GM19372 (cell line): ENCODE measurements at regions not wholly inside any gene's neighbourhood (a gene's known extent, or its start where the extent isn't known, plus 50 kb on each side); places are given as distances from the start of the nearest gene placed in this dataset.
"Not testable (repeated sequence)": the region's sequence is repeated elsewhere in the genome, so short reads cannot be mapped to it uniquely, and the experiment has no call there.

ENCODE experiments used
- ATAC-seq: cut with Tn5 transposase; IDR thresholded peaks from one replicate; pipeline ENCODE4 v1.9.1; 2021; ENCODE audit warnings: mild to moderate bottlenecking, low read depth, moderate library complexity; ENCODE audit not compliant: unreplicated experiment

- ATAC-seq: no peak
Observed at GRCh38 chr2:175436076-175436475, 254.6 kb upstream of the ATP5MC3 start.

DNA sequence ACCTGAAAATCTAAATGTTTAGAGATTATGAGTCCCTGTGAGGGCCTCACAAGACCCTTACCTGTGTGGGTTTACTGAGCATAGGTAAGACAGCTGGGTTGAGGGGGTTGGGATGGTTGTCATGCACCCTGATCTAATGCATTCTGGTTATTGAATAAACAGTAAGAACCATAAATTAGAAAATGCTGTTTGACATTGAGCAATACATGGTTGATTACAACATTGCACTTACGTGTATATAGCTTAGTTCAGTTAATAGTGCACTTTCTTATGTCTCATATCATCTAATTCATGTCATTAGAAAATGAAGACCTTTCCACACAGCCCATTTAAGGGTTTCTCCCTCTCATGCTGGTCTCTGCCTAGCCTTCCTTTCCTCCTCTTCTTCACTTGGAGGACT lies 253.5 kb upstream of the ATP5MC3 start:
- ATAC-seq: no peak

DNA sequence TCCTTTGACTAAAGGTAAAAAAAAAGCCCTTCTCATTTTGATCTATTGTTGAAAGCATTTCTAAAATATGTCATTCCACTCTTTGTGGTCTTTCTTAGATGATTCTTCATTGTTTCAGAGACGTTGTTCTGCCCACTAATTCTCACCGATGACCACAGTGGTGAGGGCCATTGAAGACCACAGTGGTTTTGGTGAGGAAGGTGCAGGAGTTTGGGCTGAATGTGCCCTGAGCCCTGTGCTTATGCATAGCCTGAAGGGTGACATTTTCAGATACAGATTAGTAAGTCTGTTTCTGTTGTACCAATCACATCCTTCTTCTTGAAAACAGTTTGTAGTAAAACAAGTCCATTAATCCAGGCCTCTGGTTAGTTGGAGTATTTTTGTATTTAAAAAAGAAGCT lies 251.3 kb upstream of the ATP5MC3 start:
- no peak for ATAC-seq

GRCh38 chr2:175432021-175432420 lies 250.5 kb upstream of the ATP5MC3 start:
- no peak for ATAC-seq

GRCh38 chr2:175431101-175431946 lies 249.8 kb upstream of the ATP5MC3 start:
- ATAC-seq: no peak

- no peak for ATAC-seq
Observed at GRCh38 chr2:175430236-175430635, 248.7 kb upstream of the ATP5MC3 start.

DNA sequence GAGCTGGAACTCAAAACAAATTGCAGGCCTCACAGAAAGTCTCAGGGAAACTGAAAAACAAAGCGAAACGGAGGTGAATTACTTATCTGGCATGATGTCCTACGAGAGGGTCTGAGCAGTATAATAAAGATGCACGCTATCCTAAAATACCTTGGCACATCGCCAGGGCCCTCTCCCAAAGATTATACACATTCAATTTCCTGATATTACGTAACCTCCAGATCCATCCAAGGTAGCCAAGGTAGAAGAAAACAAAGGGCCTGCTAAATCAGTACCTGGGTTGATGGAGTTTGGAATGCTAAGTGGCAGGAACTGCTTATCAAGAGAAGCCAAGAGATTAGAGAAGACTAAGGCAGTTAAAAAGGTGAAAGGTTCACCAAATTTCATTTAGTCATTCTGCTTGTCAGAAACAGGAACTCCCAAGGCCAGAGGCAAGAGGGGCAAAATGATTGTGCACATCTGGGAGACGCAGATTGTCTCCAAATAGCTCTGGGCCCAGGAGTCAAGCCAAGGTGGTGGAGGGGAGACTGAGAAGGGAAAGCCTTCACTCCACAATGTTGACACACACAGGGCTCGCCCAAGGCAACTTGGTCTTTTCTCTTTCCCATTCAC lies 236.8 kb upstream of the ATP5MC3 start:
- ATAC-seq: no peak

DNA sequence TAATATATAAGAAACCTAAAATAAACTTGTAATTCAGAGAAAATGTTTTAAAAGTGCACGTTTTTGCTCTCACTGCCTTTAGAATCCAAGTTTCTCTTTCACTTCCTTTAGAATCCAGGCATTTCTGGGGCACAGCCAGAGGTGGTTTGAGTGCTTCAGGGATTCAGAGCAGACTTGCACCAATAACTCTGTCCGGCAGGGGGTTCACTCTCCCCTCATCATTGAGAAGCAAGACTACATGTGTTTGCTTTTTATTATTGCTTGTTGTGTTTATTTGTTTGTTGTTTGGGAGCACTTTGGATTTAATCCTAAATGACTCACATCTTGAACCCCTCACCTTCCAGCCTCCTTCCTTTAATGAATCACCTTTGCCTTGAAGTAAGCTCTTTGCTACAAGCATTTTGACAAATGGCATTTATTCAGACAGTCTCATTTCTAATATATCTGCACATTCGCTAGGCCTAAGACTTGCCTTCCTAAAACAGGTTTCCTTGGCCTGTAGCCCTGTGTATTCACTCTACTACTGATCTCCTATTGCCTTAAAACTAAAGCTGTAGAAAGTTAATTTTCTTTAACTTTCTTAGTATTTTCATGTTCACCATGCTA lies 233.5 kb upstream of the ATP5MC3 start:
- ATAC-seq: no peak

DNA sequence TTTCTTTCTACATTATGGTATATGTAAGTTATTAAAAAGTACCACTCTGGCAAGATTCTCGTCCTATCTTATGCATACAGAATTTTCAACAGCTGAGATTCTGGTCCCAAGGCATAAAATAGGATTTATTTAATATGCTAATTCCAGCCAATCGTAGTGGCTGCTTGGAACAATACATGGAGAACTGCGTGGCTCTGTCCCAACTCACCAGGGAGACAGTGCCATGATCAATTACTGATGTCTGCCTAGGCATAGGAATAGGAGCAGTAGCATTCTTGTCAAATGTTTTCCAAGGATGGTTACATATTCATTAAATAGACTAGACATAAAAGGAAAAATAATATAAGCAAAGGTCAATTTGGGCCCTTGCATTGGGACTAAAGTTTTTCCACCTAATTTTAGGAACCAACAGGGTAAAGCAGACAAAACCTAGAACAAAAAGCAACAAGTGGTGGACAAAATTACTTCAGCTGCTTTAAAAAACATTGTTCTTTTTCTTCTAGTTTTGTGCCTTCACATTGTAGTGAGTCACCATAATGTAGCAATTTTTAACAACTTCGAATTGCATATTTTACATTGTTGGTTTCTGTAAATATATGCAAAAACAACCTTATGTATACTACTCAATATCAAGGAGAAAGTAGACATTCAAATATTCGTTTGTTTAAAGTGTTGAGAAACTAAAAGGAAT lies 232.8 kb upstream of the ATP5MC3 start:
- no peak for ATAC-seq

- ATAC-seq: not testable (repeated sequence)
Observed at GRCh38 chr2:175410941-175411340, 229.4 kb upstream of the ATP5MC3 start.

DNA sequence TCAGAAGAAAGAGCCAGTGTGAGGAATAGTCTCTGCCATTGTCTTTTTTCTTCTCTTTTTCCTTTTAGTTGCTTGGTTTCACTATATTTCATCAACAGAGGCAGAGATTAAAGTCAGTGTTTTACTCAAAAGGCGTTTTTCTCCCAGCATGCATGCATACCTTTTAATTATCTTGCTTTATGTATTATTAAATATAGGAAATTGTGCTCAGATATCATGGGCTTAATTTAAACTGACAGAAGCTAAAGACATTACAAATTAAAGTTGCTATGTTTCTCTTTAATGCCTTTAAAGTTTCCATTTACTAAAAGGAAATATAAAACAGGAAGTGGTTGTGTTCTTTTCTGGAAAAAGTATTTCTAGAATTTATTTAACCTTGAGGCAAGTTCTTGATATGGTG lies 223.3 kb upstream of the ATP5MC3 start:
- ATAC-seq: no peak

DNA sequence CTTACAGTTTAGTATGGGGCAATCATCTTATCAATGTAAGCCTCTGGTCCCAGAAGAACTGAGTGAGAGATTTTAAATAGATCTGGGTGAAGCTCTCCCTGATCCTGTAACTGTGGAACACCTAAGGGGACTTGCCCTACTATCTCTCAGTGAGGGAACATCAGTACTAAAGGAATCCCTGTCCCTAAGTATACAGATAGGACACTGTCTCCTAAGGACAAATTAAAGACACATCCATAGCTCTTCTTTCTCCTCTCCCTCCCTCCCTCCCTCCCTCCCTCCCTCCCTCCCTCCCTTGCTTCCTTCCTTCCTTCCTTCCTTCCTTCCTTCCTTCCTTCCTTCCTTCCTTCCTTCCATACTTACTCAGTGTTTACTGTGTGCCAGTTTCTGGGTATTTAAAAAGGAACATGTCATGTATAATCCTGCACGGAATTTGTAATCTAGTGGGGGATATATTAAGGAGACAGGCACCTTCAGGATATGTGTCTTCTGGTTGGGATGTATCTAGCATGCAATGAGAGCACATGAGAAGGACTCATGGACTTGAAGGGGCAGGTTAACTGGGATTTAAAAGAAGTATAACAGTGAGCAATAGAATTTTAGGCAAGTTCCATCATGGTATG lies 222.2 kb upstream of the ATP5MC3 start:
- no peak for ATAC-seq

DNA sequence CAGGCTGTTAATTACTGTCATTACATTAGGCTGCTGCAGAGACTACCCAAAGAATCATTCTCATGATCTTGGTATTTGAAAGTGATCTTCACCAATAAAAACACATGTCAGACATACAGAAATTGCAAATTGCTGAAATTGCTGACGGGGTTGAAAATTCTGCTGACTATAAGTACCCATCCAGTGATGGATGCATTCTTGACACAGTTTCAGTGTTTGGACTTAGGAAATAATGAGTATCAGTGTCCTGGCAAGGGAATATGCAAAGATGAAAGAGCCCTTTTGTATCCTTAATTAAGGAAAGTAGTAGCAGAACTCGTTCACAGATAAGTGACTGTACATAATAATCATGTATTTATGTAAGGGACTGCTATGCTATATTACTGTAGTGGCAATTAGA lies 221.1 kb upstream of the ATP5MC3 start:
- no peak for ATAC-seq

GRCh38 chr2:175401956-175402469 lies 220.5 kb upstream of the ATP5MC3 start:
- no peak for ATAC-seq

- ATAC-seq: no peak
Observed at GRCh38 chr2:175400975-175401374, 219.5 kb upstream of the ATP5MC3 start.

DNA sequence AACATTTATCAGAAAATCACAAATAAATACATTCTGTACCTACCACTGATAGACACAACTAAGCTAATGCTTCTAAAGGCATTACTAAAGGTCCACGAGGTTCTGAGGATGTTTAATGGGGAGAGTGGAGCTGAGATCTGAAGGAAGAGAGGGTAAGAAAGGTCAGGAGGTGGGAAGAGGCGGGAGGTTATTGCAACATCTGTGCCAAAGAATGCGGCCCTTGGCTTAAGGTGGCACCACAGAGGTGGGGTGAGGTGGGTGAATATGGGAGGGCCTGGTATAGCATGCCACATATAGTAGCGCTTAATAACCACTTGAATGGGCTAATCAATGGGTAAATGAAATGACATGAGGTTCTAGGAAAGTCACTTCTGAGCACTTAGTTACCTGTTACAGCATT lies 217.8 kb upstream of the ATP5MC3 start:
- no peak for ATAC-seq

- ATAC-seq: no peak
Observed at GRCh38 chr2:175398848-175399247, 217.3 kb upstream of the ATP5MC3 start.

DNA sequence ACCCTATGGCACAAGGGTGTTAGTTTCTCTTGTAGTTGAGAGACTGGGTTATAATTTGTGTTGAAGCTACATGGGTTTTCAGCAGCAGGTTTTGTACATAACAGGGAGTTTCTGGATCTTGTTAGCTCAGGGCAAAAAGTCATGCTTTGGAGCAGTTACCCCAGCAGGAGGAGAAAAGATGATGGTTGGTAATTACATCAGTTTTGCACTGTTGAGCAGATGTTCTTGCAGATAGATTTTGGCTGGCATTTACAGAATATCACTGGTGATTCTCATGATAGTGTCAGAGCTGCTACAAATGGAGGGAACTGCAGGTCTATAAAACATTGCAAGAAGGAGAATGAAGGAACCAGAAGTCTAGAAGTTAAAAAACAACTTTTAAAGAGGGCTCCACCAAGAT lies 215.2 kb upstream of the ATP5MC3 start:
- ATAC-seq: no peak

GRCh38 chr2:175393851-175394250 lies 212.3 kb upstream of the ATP5MC3 start:
- no peak for ATAC-seq

- no peak for ATAC-seq
Observed at GRCh38 chr2:175383286-175383685, 201.8 kb upstream of the ATP5MC3 start.

DNA sequence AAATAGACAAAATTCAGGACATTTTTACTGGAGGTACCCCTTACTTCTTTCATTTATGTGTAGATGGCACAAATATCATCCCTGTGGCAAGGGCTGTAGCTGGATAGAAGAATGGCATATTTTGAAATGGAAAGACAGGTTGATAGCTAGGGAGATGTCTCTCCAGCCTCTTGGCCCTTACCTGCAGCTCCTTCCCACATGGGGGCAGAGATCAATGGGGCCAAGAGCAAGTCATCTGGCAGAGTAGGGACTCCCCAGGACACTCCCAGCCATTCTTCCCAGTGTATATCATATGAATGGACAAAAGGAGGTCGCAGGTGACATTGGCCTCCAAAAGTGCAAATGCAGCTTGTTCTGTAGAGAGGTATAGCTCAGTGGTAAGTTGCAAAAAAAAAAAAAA lies 192.2 kb upstream of the ATP5MC3 start:
- no peak for ATAC-seq
